HCT116 (cell line): ENCODE measurements at regions not wholly inside any gene's neighbourhood (a gene's known extent, or its start where the extent isn't known, plus 50 kb on each side); places are given as distances from the start of the nearest gene placed in this dataset.

ENCODE experiments used
- CEBPB ChIP-seq: IDR thresholded peaks from 2 replicates; pipeline ENCODE4 v1.6.1; 2012; ENCODE audit warnings: low read depth
- CTCF ChIP-seq, 3 experiments: fragments of 200-600 bp in 1 of 3; sonication (generic) in 1 of 3; IDR thresholded peaks in 2 of 3; conservative IDR thresholded peaks in 1 of 3; 2 replicates each; pipeline ENCODE4 v1.5.1; 2012 to 2017; ENCODE audit warnings: low read depth in 2 of 3, low read length in 2 of 3, antibody characterized with exemption in 1 of 3, borderline replicate concordance in 1 of 3, control low read depth in 1 of 3, mild to moderate bottlenecking in 1 of 3, mixed read lengths in 1 of 3, mixed run types in 1 of 3, moderate library complexity in 1 of 3; ENCODE audit not compliant: insufficient read depth in 1 of 3
- ELF1 ChIP-seq: IDR thresholded peaks from 2 replicates; pipeline ENCODE4 v1.6.1; 2012; ENCODE audit warnings: low read depth, borderline replicate concordance
- EZH2 ChIP-seq: fragments of 200-600 bp; sonication (generic); IDR thresholded peaks from 2 replicates; pipeline ENCODE4 v1.6.1; 2017; ENCODE audit warnings: antibody characterized with exemption, mixed run types
- MAX ChIP-seq: IDR thresholded peaks from 2 replicates; pipeline ENCODE4 v1.6.1; 2012
- POLR2A ChIP-seq: IDR thresholded peaks from 2 replicates; pipeline ENCODE4 v1.7.0; 2011; ENCODE audit warnings: borderline replicate concordance; ENCODE audit not compliant: insufficient read depth, insufficient read length; ENCODE audit errors: extremely low read depth
- SIN3A ChIP-seq: IDR thresholded peaks from 2 replicates; pipeline ENCODE4 v1.6.1; 2012; ENCODE audit warnings: low read depth
- ZBTB33 ChIP-seq: IDR thresholded peaks from 2 replicates; pipeline ENCODE4 v1.6.1; 2011; ENCODE audit warnings: mild to moderate bottlenecking, low read length, moderate library complexity; ENCODE audit not compliant: insufficient replicate concordance; ENCODE audit errors: extremely low read depth

GRCh38 chr21:16162953-16163352, 433.2 kb downstream of the USP25 start:
- TF ChIP-seq POLR2A (no peak), CTCF (IDR thresholded peaks at IDR 0.05 in 2 of 3, conservative IDR thresholded peaks at IDR 0.05 in 1 of 3; ENCODE audit: borderline replicate concordance in 1 of 3, insufficient read depth in 1 of 3, low read depth in 2 of 3, low read length in 2 of 3) (no peak), MAX (no peak), CEBPB (no peak), EZH2 (no peak), SIN3A (no peak), ZBTB33 (no peak), ELF1 (no peak)
